HG02588 (cell line): ENCODE measurements at regions not wholly inside any gene's neighbourhood (a gene's known extent, or its start where the extent isn't known, plus 50 kb on each side); places are given as distances from the start of the nearest gene placed in this dataset.
"Not testable (repeated sequence)": the region's sequence is repeated elsewhere in the genome, so short reads cannot be mapped to it uniquely, and the experiment has no call there.

ENCODE experiments used
- ATAC-seq: cut with Tn5 transposase; IDR thresholded peaks from one replicate; pipeline ENCODE4 v1.9.1; 2021; ENCODE audit warnings: mild to moderate bottlenecking, moderate library complexity; ENCODE audit not compliant: unreplicated experiment

DNA sequence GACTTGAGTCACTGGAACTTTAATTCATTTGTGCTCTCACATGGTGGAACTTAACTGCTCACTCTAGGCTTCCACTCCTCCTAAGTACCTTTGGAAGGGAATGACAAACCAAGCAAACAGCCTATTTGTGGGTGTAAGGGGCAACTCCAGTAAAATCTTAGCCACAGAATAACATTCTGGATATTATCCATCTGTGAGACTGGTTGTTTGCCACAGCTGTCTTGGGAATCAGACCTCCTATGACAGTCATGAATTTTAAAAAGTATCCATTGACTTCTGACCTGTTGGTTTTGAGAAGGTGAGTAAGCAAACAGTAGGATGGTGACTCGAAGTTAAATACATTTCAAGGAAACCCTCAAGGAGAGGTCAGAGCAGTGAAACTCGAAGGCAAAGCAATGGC is 147.3 kb upstream of the CDIN1 start:
- ATAC-seq, result no peak

DNA sequence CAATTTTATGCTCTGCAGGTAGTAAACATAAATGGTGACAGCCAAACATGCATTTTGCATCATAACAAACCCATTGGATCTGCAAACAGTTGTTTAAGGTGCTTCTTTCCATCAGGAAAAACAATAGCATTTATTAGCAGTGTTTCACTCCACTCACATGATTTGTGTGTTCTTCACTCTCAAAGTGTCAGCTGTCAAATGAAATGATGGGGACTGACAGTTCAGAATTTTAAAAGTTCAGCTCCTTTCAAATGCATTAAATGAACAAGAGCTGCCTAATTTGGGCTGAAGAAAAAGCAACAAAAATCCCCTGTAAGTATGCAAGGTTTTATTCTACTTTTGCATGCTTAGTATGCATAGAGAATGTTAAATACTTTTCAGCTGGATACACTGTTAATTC is 145.2 kb upstream of the CDIN1 start:
- ATAC-seq, result no peak

- no peak for ATAC-seq
Measured at GRCh38 chr15:36438499-36438898, 140.9 kb upstream of the CDIN1 start.

- ATAC-seq, result no peak
Measured at GRCh38 chr15:36447373-36447772, 132.1 kb upstream of the CDIN1 start.

- ATAC-seq, result no peak
Measured at GRCh38 chr15:36448418-36448817, 131.0 kb upstream of the CDIN1 start.

DNA sequence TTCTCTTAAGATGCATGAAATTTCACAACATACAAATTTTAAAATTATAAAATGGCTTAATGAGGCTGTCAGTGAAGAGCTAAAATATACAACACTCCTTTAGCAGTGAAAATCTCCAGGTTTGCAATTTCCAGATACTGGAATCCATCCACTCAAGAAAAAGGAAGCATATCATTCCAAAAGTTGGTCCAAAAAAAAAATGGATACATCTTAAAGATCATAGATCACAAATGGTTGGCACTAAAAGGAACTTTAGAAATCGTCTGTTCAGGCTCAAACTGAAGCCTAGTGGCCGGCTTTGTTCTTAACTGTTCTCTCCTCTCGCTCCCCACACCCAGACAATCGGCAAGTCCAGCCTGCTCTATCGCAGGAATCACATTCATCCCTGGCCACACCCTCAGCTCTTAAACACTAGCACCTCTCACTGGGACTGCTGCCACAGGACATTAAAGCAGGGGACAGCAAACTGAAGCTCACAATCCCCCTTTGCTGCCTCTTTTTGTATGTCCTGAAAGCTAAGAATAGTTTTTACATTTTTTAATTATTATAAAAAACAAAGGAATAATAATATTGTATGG is 130.3 kb upstream of the CDIN1 start:
- ATAC-seq, result no peak

DNA sequence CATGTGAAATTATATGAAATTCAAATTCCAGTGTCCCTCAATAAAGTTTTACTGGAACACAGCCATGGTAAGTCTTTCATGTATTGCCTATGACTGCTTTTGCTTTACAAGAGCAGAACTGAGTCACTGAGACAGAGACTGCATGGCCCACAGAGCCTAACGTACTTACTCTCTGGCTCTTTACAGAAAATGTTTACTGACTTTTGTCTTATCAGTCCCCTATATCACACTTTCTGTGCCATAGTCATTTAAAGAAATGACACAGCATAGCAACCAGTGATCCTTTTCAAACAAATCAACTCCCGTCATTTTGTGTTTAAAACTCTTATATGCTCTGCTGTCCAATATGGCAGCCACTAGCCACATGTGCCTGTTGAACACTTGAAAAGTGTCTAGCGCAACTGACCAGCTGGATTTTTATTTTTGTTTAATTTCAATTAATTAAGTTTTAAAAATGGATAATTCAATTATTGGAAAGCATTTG is 129.7 kb upstream of the CDIN1 start:
- ATAC-seq, result no peak

- not testable (repeated sequence) for ATAC-seq
Measured at GRCh38 chr15:36454244-36454643, 125.2 kb upstream of the CDIN1 start.

DNA sequence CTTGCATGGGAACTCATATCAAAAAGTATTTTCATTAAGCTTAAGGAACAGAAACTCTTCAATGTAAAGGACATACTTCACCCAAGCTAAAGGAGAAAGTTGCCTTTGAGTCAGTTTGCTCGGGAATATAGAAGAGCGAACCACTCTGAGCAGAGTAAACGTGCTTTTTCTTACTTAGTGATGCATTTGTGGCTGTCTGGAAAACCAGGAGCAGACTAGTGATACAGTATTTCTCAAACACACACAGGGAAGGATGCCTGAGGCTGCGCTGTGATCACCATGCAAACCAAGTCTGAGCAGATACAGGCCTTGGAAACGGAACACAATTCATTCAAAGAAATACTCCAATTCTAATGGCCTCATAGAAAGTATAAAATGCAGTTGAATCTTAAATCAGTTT is 121.0 kb upstream of the CDIN1 start:
- no peak for ATAC-seq

GRCh38 chr15:36465304-36465703 is 114.1 kb upstream of the CDIN1 start:
- ATAC-seq, result no peak

DNA sequence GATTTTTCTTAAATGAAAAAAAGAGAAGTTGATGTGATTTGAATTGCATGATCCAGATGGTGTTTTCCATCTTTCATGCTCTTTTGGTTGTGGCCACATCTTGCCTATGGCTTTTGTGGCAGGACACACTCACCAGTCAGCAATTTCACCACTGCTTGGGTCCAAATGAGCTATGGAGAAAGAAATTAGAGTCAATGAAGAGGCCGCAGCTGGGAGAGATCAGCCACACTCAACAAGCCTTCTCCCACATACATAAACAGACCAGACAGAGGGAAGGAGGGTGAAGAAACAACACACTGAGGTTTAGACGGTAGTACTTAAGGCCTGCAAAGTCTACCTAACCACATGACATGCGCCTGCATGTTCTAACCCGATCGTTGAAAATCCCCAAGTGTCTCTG is 110.7 kb upstream of the CDIN1 start:
- no peak for ATAC-seq

GRCh38 chr15:36469311-36469966 is 110.0 kb upstream of the CDIN1 start:
- no peak for ATAC-seq

DNA sequence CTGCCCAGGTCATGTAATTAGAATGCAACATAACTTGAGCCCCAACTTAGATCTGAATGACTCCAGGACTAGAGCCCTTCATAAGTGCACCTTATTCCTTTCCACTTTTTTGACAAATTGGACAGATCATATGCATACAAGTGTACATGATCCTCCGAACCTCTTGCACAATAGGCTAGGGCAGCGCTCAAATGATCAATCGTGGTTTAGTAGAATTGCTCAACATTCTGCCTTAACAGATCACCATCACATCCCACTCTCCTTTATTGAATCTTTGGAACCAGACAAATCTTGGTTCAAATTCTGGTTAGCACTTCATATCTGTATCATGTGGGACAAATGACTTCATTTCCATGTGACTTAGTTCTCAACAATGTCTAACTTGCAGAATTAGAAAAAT is 106.8 kb upstream of the CDIN1 start:
- ATAC-seq, result no peak

- ATAC-seq, result no peak
Measured at GRCh38 chr15:36478561-36478960, 100.9 kb upstream of the CDIN1 start.

GRCh38 chr15:36479200-36479896 is 100.1 kb upstream of the CDIN1 start:
- ATAC-seq, result no peak

DNA sequence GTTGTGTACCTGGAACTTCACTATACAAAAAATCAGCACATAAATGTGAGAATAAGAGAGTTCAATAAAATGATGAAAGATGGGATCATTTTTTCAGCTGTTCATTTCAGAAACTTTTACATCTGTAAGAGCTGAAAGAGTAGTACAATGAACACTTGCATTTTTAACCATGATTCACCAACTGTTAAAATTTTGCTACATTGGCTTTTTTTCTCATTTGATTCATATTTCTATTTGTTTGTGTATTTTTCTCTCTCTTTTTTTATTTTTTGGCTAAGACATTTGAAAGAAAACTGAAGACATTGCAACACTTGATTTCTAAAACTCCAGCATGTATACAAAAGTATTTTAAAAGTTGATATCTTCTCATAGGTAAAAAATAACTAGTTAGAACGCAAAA is 98.3 kb upstream of the CDIN1 start:
- ATAC-seq, result no peak

DNA sequence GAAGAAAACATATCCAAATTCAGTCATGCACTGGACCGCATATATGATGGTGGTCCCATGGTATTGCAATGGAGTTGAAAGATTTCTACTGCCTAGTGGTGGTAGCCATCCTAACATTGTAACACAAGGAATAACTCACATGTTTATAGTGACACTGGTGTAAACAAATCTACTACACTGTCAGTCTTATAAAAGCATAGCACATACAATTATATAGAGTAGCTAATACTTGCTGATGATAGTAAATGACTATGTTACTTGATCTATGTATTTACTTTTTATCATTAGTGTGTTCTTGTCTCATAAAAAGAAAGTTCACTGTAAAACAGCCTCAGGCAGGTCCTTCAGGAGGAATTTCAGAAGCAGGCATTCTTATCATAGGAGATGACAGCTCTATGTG is 96.0 kb upstream of the CDIN1 start:
- no peak for ATAC-seq

DNA sequence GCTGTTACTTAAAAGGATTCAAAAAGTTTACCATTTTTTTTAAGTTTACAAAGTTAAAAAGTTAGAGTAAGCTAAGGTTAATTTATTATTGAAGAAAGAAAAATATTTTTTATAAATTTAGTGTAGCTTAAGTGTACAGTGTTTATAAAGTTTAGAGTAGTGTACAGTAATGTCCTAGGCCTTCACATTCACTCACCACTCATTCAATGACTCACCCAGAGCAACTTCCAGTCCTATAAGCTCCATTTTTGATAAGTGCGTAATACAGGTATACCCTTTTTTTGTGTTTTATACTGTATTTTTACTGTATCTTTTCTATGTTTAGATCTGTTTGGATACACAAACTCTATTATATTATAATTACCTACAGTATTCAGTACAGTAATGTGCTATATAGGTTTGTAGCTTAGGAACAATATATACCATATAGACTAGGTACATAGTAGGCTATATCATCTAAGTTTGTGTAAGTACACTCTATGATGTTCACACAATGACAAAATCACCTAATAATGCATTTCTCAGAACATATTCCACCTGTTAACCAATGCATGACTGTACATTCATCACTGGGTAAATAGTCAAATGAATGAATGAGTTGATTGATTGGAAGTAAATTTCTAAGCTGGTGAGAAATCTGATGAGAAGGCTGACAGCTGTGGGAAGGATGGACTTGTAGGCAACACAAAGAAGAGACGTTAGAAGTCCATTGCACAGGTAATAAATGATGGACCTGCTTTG is 95.2 kb upstream of the CDIN1 start:
- ATAC-seq, result no peak

DNA sequence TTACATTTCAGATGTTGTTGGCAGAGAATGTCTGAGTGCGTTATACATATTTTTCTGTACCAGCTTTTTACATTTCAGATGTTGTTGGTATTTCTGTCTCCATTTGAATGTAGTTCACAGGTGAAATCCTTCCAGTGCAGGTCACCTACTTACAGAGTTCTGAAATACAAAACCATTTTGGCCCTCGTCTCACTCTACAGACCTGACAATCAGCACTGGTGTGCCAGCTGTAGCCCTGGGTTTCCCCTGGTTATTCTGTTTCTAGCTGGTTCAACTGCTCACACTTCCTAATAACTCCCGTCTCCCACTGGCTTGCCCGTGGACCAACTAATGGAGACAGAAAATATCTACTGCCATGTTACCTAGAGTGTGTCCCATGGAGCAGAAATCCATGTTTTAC is 87.5 kb upstream of the CDIN1 start:
- no peak for ATAC-seq

GRCh38 chr15:36495456-36495991 is 83.9 kb upstream of the CDIN1 start:
- no peak for ATAC-seq

GRCh38 chr15:36497901-36498300 is 81.5 kb upstream of the CDIN1 start:
- ATAC-seq, result no peak
